H1 (cell line): ENCODE measurements at regions not wholly inside any gene's neighbourhood (a gene's known extent, or its start where the extent isn't known, plus 50 kb on each side); places are given as distances from the start of the nearest gene placed in this dataset.

ENCODE experiments used
- CTCF ChIA-PET: fragments of 300-600 bp; sonication (Branson Sonifier 250); formaldehyde crosslinking; loops from one replicate; lab custom pipeline; 2021; ENCODE audit not compliant: partially characterized antibody; lab: Charles Lee
- POLR2A ChIA-PET: fragments of 300-600 bp; sonication (Branson Sonifier 250); formaldehyde crosslinking; loops from one replicate; lab custom pipeline; 2021; ENCODE audit warnings: inconsistent platforms; ENCODE audit not compliant: partially characterized antibody; lab: Charles Lee
- DNase-seq, 2 experiments: peaks; one replicate each; pipeline versions ENCODE4 v3.0.0 to v3.0.0-alpha.2; 2010 to 2022; ENCODE audit warnings: low spot score in 2 of 2, low read depth in 1 of 2, mixed read lengths in 1 of 2
- FAIRE-seq: peaks from 2 replicates; lab custom pipeline; 2011; peaks lifted over from hg19 to GRCh38; lab: Jason Lieb, UNC
- H2AFZ ChIP-seq: 2 replicates; pipeline ENCODE4 v1.8.1; 2012; ENCODE audit warnings: low read length, inconsistent platforms
- H2AK5ac ChIP-seq: 2 replicates; pipeline ENCODE4 v1.6.1; 2013; ENCODE audit warnings: low read depth, low read length
- H2BK120ac ChIP-seq: replicated peaks from 2 replicates; pipeline ENCODE3; 2013; ENCODE audit warnings: low read depth, low read length, inconsistent platforms
- H2BK12ac ChIP-seq: 2 replicates; pipeline ENCODE4 v1.6.1; 2013; ENCODE audit warnings: low read depth, low read length
- H2BK15ac ChIP-seq: 2 replicates; pipeline ENCODE4 v1.6.1; 2013; ENCODE audit warnings: low read length
- H2BK20ac ChIP-seq: 2 replicates; pipeline ENCODE4 v1.6.1; 2013; ENCODE audit warnings: low read length
- H2BK5ac ChIP-seq: 2 replicates; pipeline ENCODE4 v1.6.1; 2013; ENCODE audit warnings: low read depth, low read length
- H3K14ac ChIP-seq: 2 replicates; pipeline ENCODE4 v1.6.1; 2013; ENCODE audit warnings: inconsistent platforms; ENCODE audit not compliant: insufficient read length
- H3K18ac ChIP-seq: 2 replicates; pipeline ENCODE4 v1.6.1; 2013; ENCODE audit warnings: low read length; ENCODE audit errors: extremely low read depth
- H3K23ac ChIP-seq: 2 replicates; pipeline ENCODE4 v1.6.1; 2013; ENCODE audit warnings: inconsistent platforms; ENCODE audit not compliant: insufficient read length
- H3K23me2 ChIP-seq: 2 replicates; pipeline ENCODE4 v1.6.1; 2013; ENCODE audit warnings: low read depth, low read length
- H3K27ac ChIP-seq: 2 replicates; pipeline ENCODE4 v1.6.1; 2011; ENCODE audit warnings: low read depth, low read length, inconsistent platforms
- H3K27me3 ChIP-seq, 4 experiments: replicated peaks in 1 of 4; 1 replicate in 1 of 4; 2 replicates in 3 of 4; pipeline versions ENCODE4 v1.6.1 to v1.8.1; 2011 to 2013; ENCODE audit warnings: low read length in 3 of 4, mild to moderate bottlenecking in 3 of 4, inconsistent platforms in 2 of 4, mixed read lengths in 2 of 4, moderate library complexity in 1 of 4; ENCODE audit not compliant: control insufficient read depth in 3 of 4, insufficient read depth in 3 of 4; ENCODE audit errors: extremely low read depth in 1 of 4
- H3K36me3 ChIP-seq, 4 experiments: 2 replicates each; pipeline versions ENCODE4 v1.6.1 to v1.8.1; 2011 to 2013; ENCODE audit warnings: mild to moderate bottlenecking in 4 of 4, low read length in 3 of 4, moderate library complexity in 2 of 4, control low read depth in 1 of 4, inconsistent platforms in 1 of 4; ENCODE audit not compliant: insufficient read depth in 4 of 4, control insufficient read depth in 2 of 4
- H3K4ac ChIP-seq: replicated peaks from 2 replicates; pipeline ENCODE3; 2013; ENCODE audit warnings: low read length, low read depth, mixed read lengths, inconsistent platforms; ENCODE audit not compliant: insufficient read length
- H3K4me1 ChIP-seq, 4 experiments: replicated peaks in 1 of 4; 1 replicate in 1 of 4; 2 replicates in 3 of 4; pipeline versions ENCODE4 v1.6.1 to v1.8.1; 2011 to 2013; ENCODE audit warnings: low read length in 3 of 4, inconsistent platforms in 2 of 4, mixed read lengths in 1 of 4; ENCODE audit not compliant: insufficient read depth in 4 of 4, control insufficient read depth in 3 of 4
- H3K4me2 ChIP-seq, 2 experiments: 2 replicates each; pipeline versions ENCODE4 v1.6.1 to v1.8.1; 2011 to 2013; ENCODE audit warnings: low read depth in 2 of 2, low read length in 2 of 2, control low read depth in 1 of 2, inconsistent platforms in 1 of 2, mild to moderate bottlenecking in 1 of 2; ENCODE audit not compliant: insufficient read depth in 1 of 2
- H3K4me3 ChIP-seq, 4 experiments: fragments of 200-600, 300-600 bp in 1 of 4; sonication (generic), shearing (Covaris generic), sonication (Bioruptor Twin) in 1 of 4; 2 replicates each; pipeline versions ENCODE4 v1.5.1 to v1.8.1; 2011 to 2016; ENCODE audit warnings: low read length in 4 of 4, low read depth in 3 of 4, control low read depth in 2 of 4, inconsistent platforms in 2 of 4, mild to moderate bottlenecking in 2 of 4, mixed read lengths in 1 of 4, moderate library complexity in 1 of 4; ENCODE audit not compliant: insufficient read depth in 2 of 4; ENCODE audit errors: extremely low read depth in 1 of 4
- H3K56ac ChIP-seq: replicated peaks from 2 replicates; pipeline ENCODE3; 2013; ENCODE audit warnings: low read depth, mild to moderate bottlenecking, mixed read lengths, low read length, inconsistent platforms; ENCODE audit not compliant: insufficient read length
- H3K79me1 ChIP-seq: 2 replicates; pipeline ENCODE4 v1.6.1; 2013; ENCODE audit warnings: low read depth, low read length, control low read depth
- H3K79me2 ChIP-seq, 2 experiments: 2 replicates each; pipeline versions ENCODE4 v1.6.1 to v1.8.1; 2012 to 2013; ENCODE audit warnings: low read length in 2 of 2, mild to moderate bottlenecking in 2 of 2, inconsistent platforms in 1 of 2; ENCODE audit not compliant: insufficient read depth in 2 of 2, control insufficient read depth in 1 of 2
- H3K9ac ChIP-seq, 4 experiments: replicated peaks in 1 of 4; 1 replicate in 1 of 4; 2 replicates in 3 of 4; pipeline versions ENCODE4 v1.6.1 to v1.8.1; 2011 to 2013; ENCODE audit warnings: low read depth in 3 of 4, low read length in 3 of 4, control low read depth in 2 of 4, mild to moderate bottlenecking in 2 of 4, moderate library complexity in 2 of 4, inconsistent platforms in 1 of 4; ENCODE audit errors: extremely low read depth in 1 of 4
- H3K9me3 ChIP-seq, 2 experiments: 2 replicates each; pipeline versions ENCODE4 v1.6.1 to v1.8.1; 2012 to 2013; ENCODE audit warnings: mild to moderate bottlenecking in 2 of 2, moderate library complexity in 2 of 2, control low read depth in 1 of 2, inconsistent platforms in 1 of 2, low read depth in 1 of 2, low read length in 1 of 2, mixed read lengths in 1 of 2; ENCODE audit not compliant: insufficient read depth in 2 of 2
- H4K20me1 ChIP-seq, 2 experiments: replicated peaks in 1 of 2; 2 replicates each; pipeline versions ENCODE3 to v1.8.1; 2011 to 2013; ENCODE audit warnings: inconsistent platforms in 2 of 2, low read length in 2 of 2, mild to moderate bottlenecking in 1 of 2; ENCODE audit not compliant: insufficient read depth in 2 of 2, control insufficient read depth in 1 of 2
- H4K5ac ChIP-seq: 2 replicates; pipeline ENCODE4 v1.6.1; 2013; ENCODE audit warnings: low read length, low read depth, mixed read lengths, inconsistent platforms; ENCODE audit not compliant: insufficient read length
- H4K8ac ChIP-seq: 2 replicates; pipeline ENCODE4 v1.8.0; 2013; ENCODE audit warnings: mild to moderate bottlenecking, moderate library complexity, low read length, inconsistent platforms; ENCODE audit not compliant: insufficient read depth; ENCODE audit errors: extremely low read depth
- H4K91ac ChIP-seq: replicated peaks from 2 replicates; pipeline ENCODE3; 2013; ENCODE audit warnings: low read length, mixed read lengths, inconsistent platforms; ENCODE audit not compliant: insufficient read length
- CHD2 ChIP-seq: IDR thresholded peaks from 2 replicates; pipeline ENCODE4 v1.6.1; 2012; ENCODE audit warnings: low read length, improper control_type of control experiment
- CREB1 ChIP-seq: IDR thresholded peaks from 2 replicates; pipeline ENCODE4 v1.6.1; 2012; ENCODE audit warnings: inconsistent platforms
- EZH2 ChIP-seq: fragments of 200-600 bp; sonication (generic); IDR thresholded peaks from 2 replicates; pipeline ENCODE4 v1.7.1; 2012; ENCODE audit warnings: low read depth, mild to moderate bottlenecking, moderate library complexity, low read length, inconsistent platforms; ENCODE audit not compliant: severe bottlenecking
- TCF12 ChIP-seq: IDR thresholded peaks from 2 replicates; pipeline ENCODE4 v1.6.1; 2011; ENCODE audit warnings: low read depth, mild to moderate bottlenecking, low read length
- WGBS, 2 experiments: shearing (Covaris generic) in 1 of 2; methylation state at CpG; one replicate each; pipeline versions ENCODE4 v1.1.6 to v1.1.7; 2013 to 2015; ENCODE audit warnings: low lambda C conversion rate in 2 of 2, mixed read lengths in 2 of 2, inconsistent platforms in 1 of 2, low coverage in 1 of 2, missing lambda C conversion rate in 1 of 2; ENCODE audit not compliant: insufficient replicate concordance in 2 of 2, insufficient coverage in 1 of 2, insufficient read length in 1 of 2; ENCODE audit errors: extremely low coverage in 1 of 2, missing lambda C conversion rate in 1 of 2; 5-methylcytosine and 5-hydroxymethylcytosine counted together

GRCh38 chr4:1491328-1492141, 85.3 kb upstream of the NKX1-1 start:
- no peaks in the 10 kb centered on the region for H3K23me2 ChIP-seq
- no peaks in the 10 kb centered on the region for H3K36me3 ChIP-seq
- H3K9ac ChIP-seq: no peak overlapping the region
- no peak overlapping the region for H3K23ac ChIP-seq
- H3K79me2 ChIP-seq: no peaks in the 10 kb centered on the region
- no peak overlapping the region for H3K4me3 ChIP-seq
- no peaks in the 10 kb centered on the region for H3K79me1 ChIP-seq
- H4K20me1 ChIP-seq: no peaks in the 10 kb centered on the region
- no peak overlapping the region for H2BK15ac ChIP-seq
- DNase-seq: no peak
- H2BK20ac ChIP-seq: no peak overlapping the region
- CTCF ChIA-PET: interaction anchor here (0.6 to 1.4 kb wide), 3 partner anchors 20 to 138 kb away, joined by 3 to 7 read pairs (median 3); no protein-coding TSS in a partner anchor
- peaks cover 0 to 2% (median 0%) of the 10 kb centered on the region in 4 experiments; a peak in 1 of 7 replicates for H3K27me3 ChIP-seq
- H3K56ac ChIP-seq: no peak overlapping the region
- no peak overlapping the region for H2BK120ac ChIP-seq
- no peak overlapping the region for H4K5ac ChIP-seq
- no peak overlapping the region for H3K4me2 ChIP-seq
- H4K8ac ChIP-seq: no peak overlapping the region
- WGBS, 2 experiments: 93% methylated on average over 21 of the region's 21 CpGs; no CpG with 5 or more reads in 1 of the 2 experiments
- no peak for FAIRE-seq
- H3K9me3 ChIP-seq: 0 out of 4 replicates have a peak, but pooled peaks cover 0 to 2% of the 10 kb centered on the region in 2 experiments
- no peak overlapping the region for H2AFZ ChIP-seq
- H4K91ac ChIP-seq: no peak overlapping the region
- H3K14ac ChIP-seq: no peak overlapping the region
- no peak overlapping the region for H3K18ac ChIP-seq
- TF ChIP-seq CREB1 (no peak), EZH2 (no peak), CHD2 (no peak), TCF12 (no peak)
- TF ChIP-seq, all 59 proteins: peak for 0
- Histone ChIP-seq H2BK12ac (no peak overlapping the region), H2BK5ac (no peak overlapping the region), H2AK5ac (no peak overlapping the region), H3K4me1 (no peaks in the 10 kb centered on the region), H3K27ac (no peak overlapping the region), H3K4ac (no peak overlapping the region)
- POLR2A ChIA-PET: interaction anchor here (0.7 kb wide), 1 partner anchor 16 kb away, joined by 3 read pairs; no protein-coding TSS in a partner anchor
